Kidney tubule cell (primary cell): ENCODE measurements at regions not wholly inside any gene's neighbourhood (a gene's known extent, or its start where the extent isn't known, plus 50 kb on each side); places are given as distances from the start of the nearest gene placed in this dataset.

Experiments
- DNase-seq: peaks from one replicate; pipeline ENCODE4 v3.0.0-alpha.2; 2018; ENCODE audit warnings: low spot score

GRCh38 chr2:160632084-160632975 lies 138.7 kb upstream of the RBMS1 start:
- DNase-seq = no peak

DNA sequence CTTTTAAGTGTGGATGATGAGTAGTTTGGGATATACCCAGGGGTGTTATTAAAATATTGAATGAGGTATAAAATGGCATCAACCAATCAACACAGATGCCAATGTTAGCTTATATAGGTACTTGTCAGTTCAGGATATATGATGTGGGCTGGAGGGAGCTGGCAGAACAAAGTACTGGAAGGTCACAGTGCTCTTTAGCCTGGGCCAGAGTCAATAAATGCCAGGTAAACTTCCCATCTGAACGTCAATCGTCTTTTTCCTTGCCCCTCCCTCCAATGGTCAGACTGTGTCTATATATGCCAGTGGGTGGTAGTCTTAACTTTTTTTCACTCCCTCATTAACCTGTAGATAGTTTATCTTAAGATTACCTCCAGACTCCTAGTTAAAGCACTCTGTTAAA lies 140.8 kb upstream of the RBMS1 start:
- no peak for DNase-seq

- peak; percentile 79 for DNase-seq
These were observed 141.9 kb upstream of the RBMS1 start for GRCh38 chr2:160635488-160635887.

- no peak for DNase-seq
These were observed 145.9 kb upstream of the RBMS1 start for GRCh38 chr2:160639472-160639871.

DNA sequence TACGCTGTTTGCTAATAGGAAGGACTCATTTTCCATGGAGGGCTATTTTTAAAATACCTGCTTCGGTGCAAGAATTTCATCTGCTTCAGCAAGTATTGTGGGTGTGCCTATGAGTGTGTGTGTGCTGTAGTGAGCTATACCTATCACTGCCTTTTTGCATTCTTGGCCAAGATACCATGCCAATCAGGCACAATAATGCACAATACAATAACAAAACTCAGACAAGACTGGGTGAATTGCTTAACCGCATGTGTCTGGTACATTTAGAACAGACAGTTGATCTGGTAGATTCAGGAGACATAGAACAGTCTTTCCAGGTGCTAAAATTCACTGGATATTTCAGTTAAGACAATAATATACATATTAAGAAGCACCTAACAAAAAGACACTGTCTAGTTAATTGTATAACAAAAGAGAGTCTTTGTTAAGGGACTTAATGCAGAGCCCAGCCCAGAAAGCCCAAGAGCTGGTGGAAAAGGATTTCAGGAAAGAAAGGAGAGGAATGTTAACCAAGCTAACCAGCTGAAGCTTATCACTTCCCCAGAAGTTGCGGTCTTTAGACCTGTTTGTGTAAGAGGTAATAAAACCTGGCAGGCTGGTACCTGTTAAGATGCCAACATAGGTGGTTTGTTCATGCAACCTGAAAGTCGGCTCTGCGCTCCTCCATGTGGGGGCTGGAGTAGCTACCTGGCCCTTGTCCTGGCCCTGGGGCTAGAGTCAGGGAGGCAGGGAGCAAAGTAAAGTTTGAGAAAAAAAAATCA lies 153.3 kb upstream of the RBMS1 start:
- no peak for DNase-seq

DNA sequence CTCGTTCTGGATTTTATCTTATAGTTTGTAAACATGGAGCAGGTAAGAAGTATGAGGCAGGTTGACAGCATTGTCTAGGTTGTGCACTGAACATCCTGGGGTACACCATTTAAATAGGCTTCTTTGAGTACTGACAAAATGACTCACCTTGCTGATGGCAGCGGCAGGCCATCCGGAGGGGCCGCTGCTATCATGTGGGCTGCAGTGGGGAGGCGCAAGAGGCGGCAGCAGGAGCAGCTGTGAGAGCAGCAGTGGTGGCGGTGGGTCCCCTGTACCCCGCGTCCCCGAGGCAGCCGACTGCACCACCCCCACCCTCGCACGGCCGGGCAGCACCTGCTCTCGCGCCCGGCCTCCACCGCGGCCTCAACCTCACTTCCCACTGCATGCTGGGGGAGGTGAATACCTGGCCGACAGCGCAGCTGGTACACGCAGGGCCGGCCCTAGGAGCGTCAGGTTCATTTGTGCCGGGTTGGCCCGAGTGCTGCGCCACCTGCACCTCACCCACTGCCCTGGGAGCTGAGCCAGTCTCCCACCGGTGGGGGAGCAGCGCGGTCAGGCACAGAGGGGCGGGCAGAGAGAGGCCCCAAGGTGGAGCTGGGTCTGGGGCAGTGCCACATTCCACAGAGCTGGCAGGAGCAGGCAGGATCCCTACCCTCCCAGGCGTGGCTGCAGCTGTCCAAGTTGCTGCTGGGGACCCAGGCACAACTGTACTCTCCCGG lies 154.5 kb upstream of the RBMS1 start:
- DNase-seq = peak; percentile 49

DNA sequence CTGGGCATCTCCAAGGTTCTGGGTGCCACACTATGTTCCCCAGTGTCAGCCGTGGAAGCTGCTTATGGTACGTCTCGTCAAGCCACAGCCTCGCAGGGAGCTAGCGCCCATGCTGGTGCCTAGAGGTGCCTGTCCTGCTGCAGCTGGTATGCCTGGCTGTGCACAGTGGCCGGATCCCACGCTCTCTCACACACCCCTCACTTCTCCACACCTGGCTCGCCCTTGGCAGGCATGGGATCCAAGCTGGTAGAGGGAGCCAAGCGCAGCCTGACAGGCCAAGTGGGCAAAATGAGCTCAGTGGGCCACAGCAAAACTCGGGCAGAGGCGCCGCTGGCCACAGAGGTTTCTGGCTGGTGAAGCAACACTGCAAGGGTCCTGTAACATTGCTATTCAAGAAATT lies 156.1 kb upstream of the RBMS1 start:
- no peak for DNase-seq

- DNase-seq = peak; percentile 37
These were observed 156.8 kb upstream of the RBMS1 start for GRCh38 chr2:160650196-160651118.

- no peak for DNase-seq
These were observed 158.0 kb upstream of the RBMS1 start for GRCh38 chr2:160651416-160652200.

DNA sequence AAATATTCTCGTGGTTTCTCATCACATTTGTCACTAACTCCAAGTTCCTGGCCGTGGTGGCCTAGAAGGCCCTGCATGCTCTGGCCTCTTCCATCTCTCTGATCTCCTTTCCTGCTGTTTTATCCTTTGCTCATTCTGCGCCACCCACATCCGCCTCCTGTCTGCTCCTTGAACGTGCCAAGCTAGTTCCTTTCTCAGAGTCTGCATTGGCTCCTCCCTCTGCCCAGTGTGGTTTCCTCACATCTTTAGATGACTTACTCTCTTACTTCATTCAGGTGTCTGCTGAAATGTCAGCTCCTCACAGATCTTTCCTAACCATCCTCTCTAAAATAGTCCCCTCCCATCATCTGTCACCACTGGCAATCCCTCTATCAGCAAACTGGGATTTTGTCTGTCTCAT lies 158.6 kb upstream of the RBMS1 start:
- DNase-seq = no peak

GRCh38 chr2:160657196-160657595 lies 163.6 kb upstream of the RBMS1 start:
- no peak for DNase-seq

DNA sequence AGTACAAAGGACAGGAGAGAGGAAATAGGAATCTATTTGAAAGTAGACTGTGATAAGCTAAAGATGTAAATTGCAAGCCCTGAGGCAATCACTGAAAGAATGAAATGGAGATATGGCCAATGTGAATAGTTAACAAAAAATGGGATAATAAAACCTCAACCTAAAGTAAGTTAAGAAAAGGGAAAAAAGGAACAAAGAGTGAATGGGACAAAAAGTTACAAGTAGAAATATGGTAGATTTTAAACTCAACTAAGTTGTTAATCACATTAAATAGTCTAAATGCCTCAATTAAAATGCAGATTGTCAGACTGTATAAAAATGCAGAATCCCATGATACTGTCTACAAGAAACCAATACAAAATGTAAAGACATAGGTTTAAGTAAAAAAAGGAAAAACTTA lies 165.2 kb upstream of the RBMS1 start:
- DNase-seq = no peak

DNA sequence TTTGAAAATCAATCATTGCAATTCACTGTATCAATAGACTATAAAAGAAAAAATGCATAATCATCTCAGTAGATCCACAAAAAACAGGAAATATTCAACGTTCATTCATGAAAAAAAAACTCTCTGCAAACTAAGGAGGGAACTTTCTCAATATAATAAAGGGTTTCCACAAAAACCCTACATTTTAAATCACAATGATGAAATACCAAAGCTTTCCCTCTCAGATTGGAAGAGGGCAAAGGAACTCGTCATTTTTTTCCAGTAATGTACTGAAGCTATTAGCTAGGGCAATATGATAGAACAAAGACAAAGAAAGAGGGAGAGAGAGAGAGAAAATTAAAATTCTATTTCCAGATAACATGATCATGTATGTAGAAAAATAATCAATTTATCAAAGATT lies 167.1 kb upstream of the RBMS1 start:
- no peak for DNase-seq

DNA sequence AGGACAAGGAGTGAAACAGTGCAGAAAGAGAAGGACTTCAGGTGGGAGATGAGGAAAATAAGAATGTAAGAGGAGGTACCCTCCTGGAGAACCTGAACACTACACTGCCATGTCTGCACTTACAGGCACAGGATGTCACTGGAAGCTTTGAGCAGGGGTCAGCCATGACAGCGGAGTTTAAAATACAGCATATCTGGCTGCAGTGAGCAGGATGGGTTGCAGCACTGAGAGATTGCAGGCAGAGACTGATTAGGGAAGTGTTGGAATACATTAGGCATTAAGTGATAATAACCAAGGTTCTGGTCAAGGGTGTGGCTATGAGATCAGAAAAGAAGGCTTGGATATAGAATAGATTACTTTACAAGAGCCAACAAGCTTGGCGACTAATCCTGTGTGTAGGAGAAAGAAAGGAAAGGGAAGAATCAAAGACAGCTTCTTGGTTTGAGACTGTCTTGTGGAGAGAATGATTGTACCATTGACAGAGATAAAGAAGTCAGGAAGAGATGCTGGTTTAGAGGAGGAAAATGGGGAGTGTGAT lies 171.1 kb upstream of the RBMS1 start:
- DNase-seq = no peak

DNA sequence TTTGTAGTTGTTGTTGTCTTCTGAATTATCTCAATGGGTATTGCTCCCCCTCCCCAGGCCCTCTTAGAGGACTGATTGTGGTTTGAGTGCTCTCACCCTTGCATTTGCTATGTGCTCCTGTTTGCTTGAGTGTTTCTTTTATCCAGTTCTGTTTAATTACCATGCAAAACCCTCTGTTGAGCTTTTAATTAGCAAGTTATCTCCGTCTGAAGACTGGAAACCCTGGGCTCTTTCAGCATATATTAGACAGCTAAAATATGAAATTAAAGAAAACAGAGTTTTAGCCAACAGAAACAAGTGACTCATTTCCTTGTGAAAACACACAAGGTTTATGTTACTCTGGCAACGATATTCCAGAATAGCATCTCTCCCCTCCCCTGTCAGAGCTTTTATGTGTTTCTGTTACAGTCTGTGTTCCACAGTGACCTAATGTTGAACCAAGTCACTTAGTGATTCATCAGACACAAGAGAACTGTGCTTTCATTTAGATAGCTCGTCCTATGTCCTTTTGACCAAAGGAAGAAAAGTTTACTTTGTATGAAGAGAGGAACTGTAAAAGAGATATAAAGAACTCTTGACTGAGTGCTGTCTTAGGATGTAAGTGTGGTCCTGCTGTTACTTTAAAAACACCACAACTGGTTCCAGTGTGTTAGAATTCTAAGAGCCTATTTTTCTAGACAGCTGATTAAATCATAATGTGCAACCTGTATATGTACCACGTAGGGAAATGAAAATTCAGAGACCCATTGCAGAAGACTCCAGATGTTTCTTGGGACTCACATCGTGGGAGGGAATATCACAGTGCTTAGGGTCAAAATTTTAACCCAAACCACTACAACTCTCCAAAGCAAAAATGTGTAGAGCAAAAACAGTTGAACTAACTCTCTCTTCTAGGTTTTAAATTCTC lies 172.8 kb upstream of the RBMS1 start:
- DNase-seq = peak; percentile 94

- DNase-seq = no peak
These were observed 174.2 kb upstream of the RBMS1 start for GRCh38 chr2:160667811-160668210.

GRCh38 chr2:160670618-160671017 lies 177.0 kb upstream of the RBMS1 start:
- no peak for DNase-seq

DNA sequence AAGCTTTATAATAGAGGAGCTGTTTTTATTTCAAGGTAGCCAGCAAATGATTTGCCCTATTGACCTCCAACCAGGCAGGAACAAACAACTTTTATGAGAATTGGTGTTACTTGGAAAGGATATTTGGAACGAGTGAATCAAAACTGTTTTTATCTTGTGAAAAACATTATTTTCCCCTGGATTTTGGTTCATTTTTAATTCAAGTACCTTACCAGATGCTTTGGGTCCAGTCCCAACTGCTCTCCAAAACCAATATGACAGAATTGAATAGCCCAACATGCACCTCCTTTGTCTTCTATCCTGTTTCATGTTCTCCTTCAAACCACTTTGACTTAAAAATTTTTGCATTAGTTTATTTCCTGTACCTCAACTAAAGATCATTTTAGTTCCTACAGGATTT lies 178.6 kb upstream of the RBMS1 start:
- DNase-seq = no peak

DNA sequence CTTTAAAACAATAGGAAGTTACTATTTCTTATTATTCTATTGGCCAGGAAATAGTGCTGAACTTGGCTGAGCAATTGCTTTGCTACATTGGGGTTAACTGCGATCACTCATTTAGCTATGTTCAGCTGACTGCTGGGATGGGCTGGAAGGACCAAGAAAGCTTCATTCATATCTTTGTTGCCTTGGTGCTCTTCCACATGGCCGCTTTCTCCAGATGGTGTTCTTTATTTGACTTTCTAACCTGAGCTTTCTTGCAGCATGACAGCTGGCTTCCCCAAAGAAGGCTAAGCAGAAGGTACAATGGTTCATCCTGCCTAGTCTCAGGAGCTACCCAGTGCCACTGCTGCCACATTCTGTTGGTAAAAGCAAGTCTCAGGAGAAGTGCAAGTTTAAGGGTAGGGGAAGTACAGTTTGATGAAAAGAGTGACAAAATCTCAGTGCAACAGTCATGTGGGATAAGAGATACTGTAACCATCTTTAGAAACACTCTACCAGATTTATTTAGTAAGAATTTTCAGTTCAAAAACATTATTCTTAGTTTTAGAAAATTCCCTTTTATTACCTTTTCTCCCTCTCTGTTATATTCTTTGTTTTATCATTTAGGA lies 180.6 kb upstream of the RBMS1 start:
- no peak for DNase-seq
